HG03571 (cell line): ENCODE measurements at regions not wholly inside any gene's neighbourhood (a gene's known extent, or its start where the extent isn't known, plus 50 kb on each side); places are given as distances from the start of the nearest gene placed in this dataset.
"Not testable (repeated sequence)": the region's sequence is repeated elsewhere in the genome, so short reads cannot be mapped to it uniquely, and the experiment has no call there.

Experiments
- ATAC-seq: cut with Tn5 transposase; IDR thresholded peaks from one replicate; pipeline ENCODE4 v1.9.1; 2021; ENCODE audit not compliant: unreplicated experiment

- ATAC-seq = no peak
Observed at GRCh38 chr18:43341014-43341413, 63.7 kb upstream of the SYT4 start.

GRCh38 chr18:43350176-43350575 is 72.9 kb upstream of the SYT4 start:
- no peak for ATAC-seq

- ATAC-seq = no peak
Observed at GRCh38 chr18:43364535-43364934, 87.2 kb upstream of the SYT4 start.

- ATAC-seq = no peak
Observed at GRCh38 chr18:43367895-43368294, 90.6 kb upstream of the SYT4 start.

GRCh38 chr18:43369311-43369710 is 92.0 kb upstream of the SYT4 start:
- ATAC-seq = not testable (repeated sequence)

GRCh38 chr18:43372773-43373172 is 95.5 kb upstream of the SYT4 start:
- ATAC-seq = no peak

- no peak for ATAC-seq
Observed at GRCh38 chr18:43380104-43380672, 102.9 kb upstream of the SYT4 start.

GRCh38 chr18:43382641-43383403 is 105.5 kb upstream of the SYT4 start:
- no peak for ATAC-seq

- ATAC-seq = no peak
Observed at GRCh38 chr18:43389163-43389562, 111.9 kb upstream of the SYT4 start.

GRCh38 chr18:43392168-43392567 is 114.9 kb upstream of the SYT4 start:
- ATAC-seq = no peak

GRCh38 chr18:43393174-43393573 is 115.9 kb upstream of the SYT4 start:
- ATAC-seq = no peak

- no peak for ATAC-seq
Observed at GRCh38 chr18:43396266-43396665, 119.0 kb upstream of the SYT4 start.

GRCh38 chr18:43398601-43399000 is 121.3 kb upstream of the SYT4 start:
- ATAC-seq = no peak

GRCh38 chr18:43405097-43405496 is 127.8 kb upstream of the SYT4 start:
- no peak for ATAC-seq

- no peak for ATAC-seq
Observed at GRCh38 chr18:43414006-43414405, 136.7 kb upstream of the SYT4 start.

- no peak for ATAC-seq
Observed at GRCh38 chr18:43420091-43420490, 142.8 kb upstream of the SYT4 start.

GRCh38 chr18:43420950-43421349 is 143.7 kb upstream of the SYT4 start:
- no peak for ATAC-seq

GRCh38 chr18:43422518-43422917 is 145.2 kb upstream of the SYT4 start:
- ATAC-seq = no peak

- no peak for ATAC-seq
Observed at GRCh38 chr18:43435851-43436250, 158.6 kb upstream of the SYT4 start.

- no peak for ATAC-seq
Observed at GRCh38 chr18:43442131-43442530, 164.8 kb upstream of the SYT4 start.

- no peak for ATAC-seq
Observed at GRCh38 chr18:43442571-43442970, 165.3 kb upstream of the SYT4 start.

GRCh38 chr18:43465483-43465882 is 188.2 kb upstream of the SYT4 start:
- ATAC-seq = no peak

GRCh38 chr18:43471873-43472272 is 194.6 kb upstream of the SYT4 start:
- ATAC-seq = no peak
